Tongue (tissue), 1 donor: ENCODE measurements at regions not wholly inside any gene's neighbourhood (a gene's known extent, or its start where the extent isn't known, plus 50 kb on each side); places are given as distances from the start of the nearest gene placed in this dataset.

ENCODE experiments used
- DNase-seq: peaks from one replicate; pipeline ENCODE4 v3.0.0-alpha.2; 2015

GRCh38 chr20:60244373-60245146 lies 286.3 kb downstream of the CDH26 start:
- no peak for DNase-seq

- DNase-seq, result no peak
Measured at GRCh38 chr20:60246751-60247150, 288.5 kb downstream of the CDH26 start.

GRCh38 chr20:60249436-60249835 lies 291.2 kb downstream of the CDH26 start:
- no peak for DNase-seq

- DNase-seq, result no peak
Measured at GRCh38 chr20:60250251-60250650, 292.0 kb downstream of the CDH26 start.

- DNase-seq, result no peak
Measured at GRCh38 chr20:60252866-60253265, 294.6 kb downstream of the CDH26 start.

GRCh38 chr20:60253471-60253870 lies 295.2 kb downstream of the CDH26 start:
- DNase-seq, result no peak

GRCh38 chr20:60254901-60255411 lies 296.7 kb downstream of the CDH26 start:
- DNase-seq, result no peak

- DNase-seq, result no peak
Measured at GRCh38 chr20:60255415-60255814, 297.2 kb downstream of the CDH26 start.

- DNase-seq, result no peak
Measured at GRCh38 chr20:60255866-60256265, 297.6 kb downstream of the CDH26 start.

GRCh38 chr20:60256811-60257210 lies 298.6 kb downstream of the CDH26 start:
- DNase-seq, result no peak

- no peak for DNase-seq
Measured at GRCh38 chr20:60257671-60258070, 299.4 kb downstream of the CDH26 start.

GRCh38 chr20:60258255-60258863 lies 300.1 kb downstream of the CDH26 start:
- DNase-seq, result no peak

- DNase-seq, result no peak
Measured at GRCh38 chr20:60261333-60261732, 303.1 kb downstream of the CDH26 start.

GRCh38 chr20:60262967-60263603 lies 304.9 kb downstream of the CDH26 start:
- DNase-seq, result no peak

- DNase-seq, result no peak
Measured at GRCh38 chr20:60263725-60264709, 305.8 kb downstream of the CDH26 start.

- no peak for DNase-seq
Measured at GRCh38 chr20:60266177-60266823, 308.1 kb downstream of the CDH26 start.

- DNase-seq, result no peak
Measured at GRCh38 chr20:60268491-60268890, 310.3 kb downstream of the CDH26 start.

- DNase-seq, result no peak
Measured at GRCh38 chr20:60269573-60270162, 311.4 kb downstream of the CDH26 start.

GRCh38 chr20:60270341-60270740 lies 312.1 kb downstream of the CDH26 start:
- no peak for DNase-seq

- no peak for DNase-seq
Measured at GRCh38 chr20:60271597-60271996, 313.4 kb downstream of the CDH26 start.

- no peak for DNase-seq
Measured at GRCh38 chr20:60272790-60273189, 314.6 kb downstream of the CDH26 start.
